OCI-LY3 (cell line): ENCODE measurements at regions not wholly inside any gene's neighbourhood (a gene's known extent, or its start where the extent isn't known, plus 50 kb on each side); places are given as distances from the start of the nearest gene placed in this dataset.

Experiments used
- CTCF ChIP-seq: fragments of 200-600, 300-600 bp; sonication (generic); IDR thresholded peaks from 2 replicates; pipeline ENCODE4 v1.5.1; 2014; ENCODE audit warnings: antibody characterized with exemption, low read length, low read depth
- EZH2phosphoT487 ChIP-seq: fragments of 200-600 bp; shearing (Covaris generic); IDR thresholded peaks from 2 replicates; pipeline ENCODE4 v1.6.1; 2018; ENCODE audit warnings: antibody characterized with exemption, mixed run types, low read depth

GRCh38 chr5:108661590-108662219, 86.0 kb upstream of the FER start:
- no peak for TF ChIP-seq CTCF
- no peak for TF ChIP-seq EZH2phosphoT487
